Inflammatory macrophage treated with lipopolysaccharide for 4 hours (primary cell): ENCODE measurements at regions not wholly inside any gene's neighbourhood (a gene's known extent, or its start where the extent isn't known, plus 50 kb on each side); places are given as distances from the start of the nearest gene placed in this dataset.
"Not testable (repeated sequence)": the region's sequence is repeated elsewhere in the genome, so short reads cannot be mapped to it uniquely, and the experiment has no call there.

Experiments
- DNase-seq: peaks from one replicate; pipeline ENCODE4 v3.0.0-alpha.2; 2020

GRCh38 chr2:199556527-199557285 is 99.0 kb upstream of the SATB2 start:
- DNase-seq = peak; percentile 39

GRCh38 chr2:199554026-199554425 is 96.3 kb upstream of the SATB2 start:
- no peak for DNase-seq

GRCh38 chr2:199552141-199552540 is 94.4 kb upstream of the SATB2 start:
- DNase-seq = no peak

- no peak for DNase-seq
These were observed 86.0 kb upstream of the SATB2 start for GRCh38 chr2:199543606-199544172.

GRCh38 chr2:199535445-199536177 is 77.9 kb upstream of the SATB2 start:
- no peak for DNase-seq

- DNase-seq = not testable (repeated sequence)
These were observed 76.1 kb upstream of the SATB2 start for GRCh38 chr2:199533873-199534272.

- DNase-seq = no peak
These were observed 69.3 kb upstream of the SATB2 start for GRCh38 chr2:199527071-199527470.

GRCh38 chr2:199524689-199525574 is 67.2 kb upstream of the SATB2 start:
- no peak for DNase-seq

- DNase-seq = no peak
These were observed 51.7 kb upstream of the SATB2 start for GRCh38 chr2:199509403-199509802.
